ENCODE measurements at regions not wholly inside any gene's neighbourhood (a gene's known extent, or its start where the extent isn't known, plus 50 kb on each side); places are given as distances from the start of the nearest gene placed in this dataset.
"Not testable (repeated sequence)": the region's sequence is repeated elsewhere in the genome, so short reads cannot be mapped to it uniquely, and the experiment has no call there.

DNA sequence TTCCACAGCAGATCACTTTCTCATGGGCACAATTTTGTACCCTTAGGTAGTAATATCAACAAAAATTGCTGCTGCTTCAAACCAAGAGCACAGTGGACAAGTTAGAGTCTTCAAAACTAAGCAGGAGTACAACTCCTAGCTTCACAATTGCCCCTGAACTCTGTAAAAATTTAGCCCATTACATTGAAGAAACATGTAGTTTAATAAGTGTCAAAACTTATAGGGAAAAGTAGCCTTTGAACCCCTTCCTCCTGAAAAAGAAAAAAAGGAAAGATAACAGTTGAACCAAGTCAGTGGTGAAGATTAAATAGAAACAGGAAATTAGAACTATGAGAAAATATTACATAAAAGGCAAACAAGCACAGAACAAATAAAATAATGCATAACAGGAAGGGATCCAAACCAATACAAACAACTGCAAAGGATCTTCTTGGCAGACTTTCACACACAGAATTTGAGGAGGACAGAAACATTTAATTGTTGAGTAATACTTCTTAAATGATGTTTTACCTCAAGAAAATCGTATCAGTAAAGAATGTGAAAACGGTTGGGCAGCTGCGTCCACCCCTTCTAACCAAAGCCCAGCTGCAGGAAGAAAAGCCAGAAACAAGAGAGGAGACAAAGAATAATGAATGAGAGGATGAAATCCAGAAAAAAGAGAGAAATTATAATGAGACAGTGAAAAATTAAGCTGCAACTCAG lies 636.0 kb downstream of the NR2F1-AS1 start:
- intact Hi-C loops (cut with micrococcal nuclease) = no loop called here

DNA sequence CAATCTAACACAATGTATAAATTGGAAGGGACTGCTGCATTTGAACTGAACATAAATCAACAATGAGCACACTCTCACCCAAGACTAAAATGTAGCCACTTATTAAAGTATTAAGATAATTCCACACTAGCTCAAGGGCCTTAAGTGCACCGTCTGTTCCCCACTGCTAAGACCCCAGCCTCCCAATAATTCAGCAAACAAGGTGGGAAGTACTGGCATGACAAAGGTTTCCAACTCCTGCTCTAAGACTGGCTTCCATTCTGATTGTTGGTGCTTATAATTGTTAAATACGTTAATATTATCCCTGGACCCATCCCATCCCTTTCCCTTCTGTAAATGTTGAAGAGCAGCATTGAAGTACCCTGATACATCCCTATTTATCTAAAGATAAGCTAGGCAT lies 636.7 kb downstream of the NR2F1-AS1 start:
- intact Hi-C loops (cut with micrococcal nuclease) = no loop called here

DNA sequence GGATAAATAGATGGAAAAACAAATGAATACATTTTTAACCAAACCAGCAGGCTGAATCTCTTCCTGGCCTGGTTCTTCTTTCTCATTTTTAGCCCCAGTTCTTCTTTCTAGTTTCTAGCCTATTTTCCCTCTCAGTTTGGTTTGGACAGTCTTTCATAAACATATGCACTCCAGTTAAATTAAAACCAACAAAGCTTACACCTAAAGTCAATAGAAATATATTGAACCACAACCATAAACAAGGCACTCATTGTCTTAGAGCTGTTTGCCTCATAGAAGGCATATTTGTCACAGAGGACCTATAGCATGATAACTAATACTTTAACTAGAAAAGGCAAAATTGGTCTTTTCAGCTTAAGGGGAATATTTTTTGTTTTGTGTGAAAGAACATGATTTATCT lies 638.3 kb downstream of the NR2F1-AS1 start:
- intact Hi-C loops (cut with micrococcal nuclease) = no loop called here

DNA sequence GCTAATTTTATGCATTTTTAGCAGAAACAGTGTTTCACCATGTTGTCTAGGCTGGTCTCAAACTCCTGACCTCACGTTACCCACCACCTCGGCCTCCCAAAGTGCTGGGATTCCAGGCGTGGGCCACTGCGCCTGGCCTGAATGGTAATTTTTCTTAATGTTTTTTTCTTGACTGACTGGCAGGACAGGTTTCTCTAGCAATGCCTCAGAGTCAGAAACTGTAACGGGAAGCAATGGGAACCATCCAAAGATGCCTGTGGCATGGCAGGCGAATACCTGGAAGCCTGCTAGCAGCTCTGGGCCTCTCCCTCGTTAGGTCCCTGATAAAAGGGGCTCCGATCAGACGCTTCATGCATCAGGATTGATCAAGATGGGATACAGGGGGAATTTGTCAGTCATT lies 639.2 kb downstream of the NR2F1-AS1 start:
- intact Hi-C loops (cut with micrococcal nuclease) = no loop called here

DNA sequence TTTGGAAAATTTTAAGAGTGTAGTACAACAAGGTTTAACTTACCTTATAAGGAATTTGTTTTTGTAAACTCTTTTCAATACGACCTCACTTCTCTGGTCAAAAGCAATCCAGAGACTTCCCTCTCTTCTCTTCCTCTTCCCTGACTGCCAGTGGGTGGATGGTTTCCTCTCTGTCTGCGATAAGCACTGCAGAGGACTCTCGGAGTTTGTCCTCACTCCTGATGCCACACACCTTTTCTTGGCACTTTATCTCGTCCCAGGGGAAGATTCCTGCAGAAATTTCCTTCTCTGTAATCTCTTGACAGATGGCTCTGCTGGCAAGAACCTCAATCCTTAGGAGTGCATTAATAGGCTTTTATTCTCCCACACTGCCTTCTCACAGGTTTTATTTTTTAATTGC lies 641.6 kb downstream of the NR2F1-AS1 start:
- intact Hi-C loops (cut with micrococcal nuclease) = no loop called here

DNA sequence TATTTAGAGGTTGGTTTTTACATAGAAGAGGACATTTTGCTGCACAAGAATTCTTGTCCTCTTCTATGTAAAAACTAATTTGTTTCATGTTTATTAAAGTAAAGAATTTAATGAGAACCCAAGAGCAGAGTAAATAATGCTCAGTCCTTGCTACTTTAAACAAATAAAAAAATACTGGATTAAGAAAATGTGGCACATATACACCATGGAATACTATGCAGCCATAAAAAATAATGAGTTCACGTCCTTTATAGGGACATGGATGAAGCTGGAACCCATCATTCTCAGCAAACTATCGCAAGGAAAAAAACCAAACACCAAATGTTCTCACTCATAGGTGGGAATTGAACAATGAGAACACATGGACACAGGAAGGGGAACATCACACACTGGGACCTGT lies 643.6 kb downstream of the NR2F1-AS1 start:
- intact Hi-C loops (cut with micrococcal nuclease) = not testable (repeated sequence)

DNA sequence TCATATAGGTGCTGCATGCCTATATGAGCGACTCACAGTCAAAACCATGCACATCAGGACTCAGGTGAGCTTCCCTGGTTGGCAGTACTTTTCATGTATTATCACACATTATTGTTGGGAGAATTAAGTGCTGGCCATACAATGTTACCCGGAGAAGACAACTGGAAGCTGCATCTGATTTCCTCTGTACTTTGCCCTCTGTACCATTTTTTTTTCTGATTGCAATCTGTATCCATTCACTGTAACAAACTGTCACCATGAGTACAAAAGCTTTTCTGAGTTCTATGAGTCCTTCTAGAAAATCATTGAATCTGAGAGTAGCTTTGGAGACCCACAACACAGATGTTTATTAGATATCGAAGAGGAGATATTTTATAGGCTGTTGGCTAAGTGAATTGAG lies 651.0 kb downstream of the NR2F1-AS1 start:
- intact Hi-C loops (cut with micrococcal nuclease) = no loop called here

DNA sequence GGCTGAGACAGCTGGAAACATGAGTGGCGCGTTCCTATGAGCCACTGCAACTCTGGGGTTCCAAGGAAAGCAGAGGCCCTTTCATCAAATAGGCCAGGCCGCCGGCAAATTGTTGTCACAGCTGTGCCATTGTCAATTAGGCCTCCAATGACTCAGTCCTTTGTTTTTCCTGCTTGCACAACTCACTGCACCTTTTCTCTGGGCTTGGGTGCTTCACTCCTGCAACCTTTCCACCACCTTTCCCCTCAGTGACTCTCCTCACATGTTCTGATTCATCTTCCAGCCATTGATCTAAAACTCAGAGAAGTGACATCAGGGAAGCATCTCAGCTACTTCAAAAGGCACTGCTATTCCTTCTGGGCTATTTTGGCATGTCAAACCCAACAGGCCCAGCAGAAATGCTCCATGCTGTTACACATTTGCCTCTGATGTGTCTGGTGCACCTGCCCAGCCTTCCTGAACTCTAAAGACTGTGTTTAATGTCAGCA lies 653.7 kb downstream of the NR2F1-AS1 start:
- intact Hi-C loops (cut with micrococcal nuclease) = no loop called here

DNA sequence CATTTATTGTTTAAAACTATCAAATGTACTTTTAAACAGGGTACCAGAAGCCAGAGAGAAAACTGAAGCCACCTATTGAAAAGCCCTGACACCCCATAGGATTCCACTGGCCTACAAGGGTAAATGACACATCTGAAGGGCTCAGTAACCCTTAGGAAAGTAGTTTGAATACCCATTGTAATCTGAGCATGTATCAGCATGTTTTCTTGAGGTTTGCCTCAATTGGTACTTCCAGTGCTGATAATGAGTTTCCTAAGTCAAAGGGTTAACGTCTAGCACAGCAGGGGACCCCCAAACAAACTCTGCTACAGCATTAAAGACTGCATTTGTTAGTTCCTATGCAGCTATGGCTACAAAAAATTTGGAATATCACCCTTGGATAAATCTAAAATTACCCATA lies 657.1 kb downstream of the NR2F1-AS1 start:
- intact Hi-C loops (cut with micrococcal nuclease) = no loop called here

DNA sequence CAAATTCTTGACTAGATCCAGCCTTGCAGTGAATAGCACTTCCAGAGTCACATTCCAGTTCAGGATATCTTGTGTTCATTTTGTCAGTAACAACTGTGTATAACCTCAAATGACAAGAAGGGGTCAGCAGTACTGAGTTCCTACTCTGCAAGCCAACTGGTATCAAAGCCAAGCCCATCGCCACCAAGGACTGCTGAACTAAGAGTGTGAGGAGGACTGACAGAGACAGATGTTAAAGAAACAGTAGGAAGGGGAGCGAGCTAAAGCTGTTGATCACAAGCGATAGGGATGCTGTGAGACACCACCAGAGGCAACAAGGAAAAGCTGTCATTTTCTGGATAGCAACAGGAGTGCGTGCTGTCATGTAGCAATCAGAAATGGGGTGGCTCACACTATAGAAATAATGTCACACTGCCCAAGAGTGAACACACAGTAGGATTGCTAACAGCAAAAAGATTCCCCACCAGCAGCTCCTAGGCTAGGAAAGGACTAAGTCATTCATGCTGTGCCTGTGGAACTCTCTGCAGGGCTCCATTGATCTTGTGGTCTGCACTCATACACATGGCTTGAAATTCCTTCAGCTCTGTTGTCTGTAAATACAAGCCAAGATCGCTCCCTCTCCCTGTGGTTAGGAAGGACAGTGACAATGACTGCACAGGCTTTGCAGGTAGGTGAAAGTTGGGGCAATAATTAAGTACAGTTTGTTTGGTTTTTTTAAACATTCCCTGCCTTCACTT lies 658.6 kb downstream of the NR2F1-AS1 start:
- intact Hi-C loops (cut with micrococcal nuclease) = no loop called here

DNA sequence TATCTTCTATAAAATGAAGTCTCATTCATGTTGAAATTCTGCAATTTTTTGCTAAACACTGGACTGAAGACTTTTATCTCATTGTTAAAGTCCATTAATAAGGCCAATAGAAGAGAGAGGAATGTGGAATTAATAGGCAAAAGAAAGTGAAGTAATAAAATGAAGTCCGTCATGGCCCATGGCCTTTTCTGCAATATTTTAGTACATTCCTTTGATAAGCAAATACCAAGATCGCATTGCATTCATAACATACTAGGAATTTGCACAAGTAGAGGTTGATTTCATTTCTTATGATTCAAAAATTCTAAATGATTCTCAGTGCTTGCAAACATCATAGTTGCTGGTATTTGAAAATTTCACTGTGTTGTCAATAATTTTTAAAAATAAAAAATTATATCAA lies 664.0 kb downstream of the NR2F1-AS1 start:
- intact Hi-C loops (cut with micrococcal nuclease) = no loop called here

DNA sequence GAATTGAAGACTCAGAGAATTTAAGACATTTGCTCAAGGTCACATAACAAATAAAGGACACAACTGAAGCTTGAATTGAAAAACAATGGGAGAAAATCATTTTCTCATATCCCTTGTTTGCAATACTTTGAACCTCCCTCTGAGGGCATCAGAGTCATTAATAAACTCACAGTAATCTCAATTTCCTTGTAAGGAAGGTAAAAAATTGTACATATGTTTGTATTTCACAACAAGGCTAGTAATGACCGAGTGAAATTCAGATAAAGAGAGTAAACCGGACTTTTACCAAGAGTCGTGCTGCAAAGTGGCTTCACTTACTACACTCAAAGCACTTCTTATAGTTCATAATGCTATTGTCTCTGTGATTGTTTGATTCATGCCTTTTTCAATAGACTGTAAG lies 665.0 kb downstream of the NR2F1-AS1 start:
- intact Hi-C loops (cut with micrococcal nuclease) = no loop called here

DNA sequence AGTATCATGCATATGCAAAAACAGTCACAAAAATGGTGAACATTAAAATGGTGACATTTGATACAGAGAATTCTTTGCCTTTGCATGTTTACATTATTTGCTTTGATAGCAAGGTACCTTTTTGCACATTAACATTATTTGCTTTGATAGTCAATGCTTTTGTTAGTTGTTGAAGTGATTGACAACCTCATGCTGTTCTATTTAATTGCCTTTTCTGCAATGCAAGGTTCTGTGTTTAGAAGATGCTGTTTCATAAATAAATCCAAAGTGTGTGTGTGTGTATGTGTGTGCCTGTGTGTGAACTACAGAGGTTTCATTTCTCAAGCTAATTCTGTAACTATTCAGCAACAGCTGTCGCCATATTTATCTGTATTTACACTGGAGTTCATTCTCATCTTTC lies 668.7 kb downstream of the NR2F1-AS1 start:
- intact Hi-C loops (cut with micrococcal nuclease) = no loop called here

DNA sequence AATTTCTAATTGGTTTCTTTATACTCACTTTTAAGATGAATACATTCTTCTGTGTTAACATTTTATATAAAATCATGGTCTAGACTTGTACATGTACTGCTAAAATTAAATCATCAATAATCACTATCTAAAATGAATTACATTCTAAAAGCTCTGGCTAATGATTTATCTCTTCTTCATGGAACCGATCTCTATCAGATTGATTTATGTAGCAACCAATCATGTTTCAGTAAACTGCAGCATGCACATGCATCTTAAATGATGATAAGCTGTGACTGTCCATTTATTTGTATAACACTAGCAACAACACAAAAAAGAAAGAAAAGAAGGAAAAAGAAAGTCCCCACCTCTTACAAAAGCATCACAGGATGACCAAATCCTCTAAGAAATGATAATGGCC lies 669.2 kb downstream of the NR2F1-AS1 start:
- intact Hi-C loops (cut with micrococcal nuclease) = no loop called here

DNA sequence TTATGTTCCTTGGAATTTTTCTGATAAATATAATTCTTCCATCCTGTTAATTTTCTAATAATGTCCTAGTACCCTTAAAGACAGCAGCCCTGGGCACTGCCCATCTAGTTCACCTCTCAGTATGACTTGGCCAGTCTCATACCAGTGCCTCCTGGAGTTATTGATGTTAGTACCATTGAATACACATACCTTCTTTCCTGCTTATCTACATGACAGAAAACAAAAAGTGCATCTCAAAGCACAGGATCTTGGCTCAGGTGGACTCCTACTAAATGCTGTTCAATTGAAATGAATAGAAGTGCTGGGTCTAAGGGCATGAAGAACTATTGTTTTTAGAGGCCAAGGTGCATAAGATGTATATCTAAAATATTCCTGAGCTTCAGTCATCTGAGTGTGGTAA lies 669.7 kb downstream of the NR2F1-AS1 start:
- intact Hi-C loops (cut with micrococcal nuclease) = no loop called here

DNA sequence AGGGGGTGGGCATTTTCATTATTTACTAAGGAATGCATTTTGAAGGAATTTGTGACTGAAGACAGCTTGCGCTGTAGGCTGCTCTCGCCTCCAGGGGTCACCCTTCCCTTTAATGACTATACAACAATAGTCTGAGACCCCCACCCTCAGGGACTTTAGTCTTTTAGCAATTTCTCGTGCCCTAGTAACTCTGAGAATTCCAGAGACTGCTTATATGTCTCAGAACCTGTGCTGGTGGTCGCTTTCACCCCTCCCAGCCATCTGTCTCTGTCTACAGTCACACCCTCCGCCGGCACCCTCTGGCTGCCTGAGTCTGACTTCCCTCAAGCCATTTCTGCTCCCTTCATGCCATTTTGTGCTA lies 671.4 kb downstream of the NR2F1-AS1 start:
- intact Hi-C loops (cut with micrococcal nuclease) = no loop called here

DNA sequence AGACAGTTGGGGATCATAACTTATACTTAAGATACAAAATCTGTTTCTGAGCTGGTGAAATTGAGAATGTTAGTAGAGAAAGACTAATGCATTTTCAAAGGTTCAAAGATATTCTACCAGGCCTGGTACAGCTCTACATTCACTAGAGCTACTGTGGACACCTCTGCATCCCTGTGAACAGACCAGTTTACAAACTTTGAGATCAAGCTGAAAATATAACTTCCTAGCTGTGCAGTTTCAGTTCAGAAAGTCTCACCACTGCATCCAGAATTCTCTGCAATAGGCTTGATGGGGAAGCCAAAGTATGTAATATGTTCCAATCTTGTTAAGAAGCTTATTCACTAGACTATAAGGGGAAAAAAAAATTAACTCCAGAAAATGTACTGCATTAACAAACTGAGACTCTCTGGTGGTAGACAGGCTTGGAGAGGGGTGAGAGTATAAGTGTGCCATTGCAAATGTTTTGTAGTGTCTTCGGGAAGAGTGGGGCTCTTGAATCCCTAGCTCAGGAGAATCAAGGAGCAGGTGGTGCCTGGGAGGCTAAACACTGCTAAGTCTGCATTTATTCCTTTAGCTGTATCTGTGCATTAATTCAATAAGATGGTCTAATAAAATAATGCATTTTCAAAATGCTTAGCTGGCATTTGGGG lies 671.9 kb downstream of the NR2F1-AS1 start:
- intact Hi-C loops (cut with micrococcal nuclease) = no loop called here

DNA sequence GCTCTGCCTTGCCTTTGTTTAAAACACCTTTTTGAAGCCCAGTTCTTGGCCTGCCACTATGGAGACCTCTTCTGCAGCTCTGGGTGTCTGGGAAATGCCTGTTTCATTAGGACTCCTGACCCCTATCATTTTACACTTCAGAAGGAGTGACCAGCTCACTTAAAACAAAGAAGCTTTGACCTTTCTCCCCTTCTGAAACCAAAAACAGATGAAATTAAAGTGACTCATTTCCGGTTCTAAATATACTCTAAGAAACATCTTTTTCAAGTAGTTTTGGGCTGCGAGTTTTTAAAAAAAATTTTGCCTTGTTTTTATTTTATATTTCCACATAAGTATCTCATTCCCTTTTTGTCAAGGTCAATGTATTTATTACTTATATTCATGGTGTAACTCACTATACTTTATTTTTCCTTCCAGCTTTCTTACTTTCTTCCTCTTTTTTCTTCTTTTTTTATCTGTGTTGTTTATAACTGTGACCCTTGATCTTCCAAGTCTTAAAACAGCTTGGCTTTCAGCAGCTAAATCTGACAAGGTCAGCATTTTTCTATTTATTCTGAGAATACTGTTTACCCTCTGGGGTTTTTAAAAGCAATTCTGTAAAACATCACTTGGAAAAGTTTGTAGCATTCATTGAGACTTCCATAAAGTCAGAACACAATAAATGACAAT lies 672.9 kb downstream of the NR2F1-AS1 start:
- intact Hi-C loops (cut with micrococcal nuclease) = no loop called here

DNA sequence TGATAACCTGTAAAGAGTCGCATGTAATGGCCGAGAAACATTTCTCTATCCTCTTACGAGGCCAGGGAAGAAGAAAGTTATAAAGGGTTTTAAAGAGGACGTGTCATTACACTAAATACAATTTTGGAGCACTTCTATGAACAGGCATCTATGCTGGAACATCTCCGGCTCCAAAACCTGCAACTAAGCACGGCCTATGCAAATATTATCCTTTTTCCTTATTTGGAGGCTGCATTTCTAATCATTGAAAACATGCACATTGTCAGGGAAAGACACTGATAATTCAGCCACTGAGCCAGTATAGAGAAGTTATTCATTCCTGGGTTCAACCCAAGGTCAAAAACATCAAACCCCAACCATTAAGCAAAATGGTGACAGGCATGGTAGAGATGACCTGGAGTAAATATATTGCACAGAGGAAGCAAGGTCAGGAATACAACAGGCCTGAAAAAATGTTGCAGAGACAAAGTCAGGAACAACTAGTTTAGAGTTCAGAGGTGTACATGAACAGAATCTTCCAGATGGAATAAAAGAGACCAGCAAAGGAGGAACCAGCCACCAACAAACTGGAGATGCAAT lies 674.1 kb downstream of the NR2F1-AS1 start:
- intact Hi-C loops (cut with micrococcal nuclease) = no loop called here

DNA sequence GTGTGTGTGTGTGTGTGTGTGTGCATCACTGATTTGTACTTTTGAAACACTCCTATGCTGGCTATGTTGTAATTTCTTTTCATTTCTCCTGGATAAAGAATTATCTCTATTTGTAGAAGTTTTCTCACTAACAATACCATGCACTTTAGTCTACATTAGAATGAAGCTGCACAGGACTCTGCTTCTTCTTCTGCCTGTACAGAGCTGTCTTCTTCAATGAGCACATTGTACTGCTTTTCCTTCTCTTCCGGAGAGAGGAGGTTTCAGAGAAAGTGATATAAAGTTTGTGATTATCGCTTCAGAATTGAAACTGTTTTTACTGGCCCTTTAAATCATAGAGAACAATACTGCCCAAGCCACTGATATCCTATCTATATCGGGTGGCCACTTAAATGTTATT lies 677.0 kb downstream of the NR2F1-AS1 start:
- intact Hi-C loops (cut with micrococcal nuclease) = no loop called here

DNA sequence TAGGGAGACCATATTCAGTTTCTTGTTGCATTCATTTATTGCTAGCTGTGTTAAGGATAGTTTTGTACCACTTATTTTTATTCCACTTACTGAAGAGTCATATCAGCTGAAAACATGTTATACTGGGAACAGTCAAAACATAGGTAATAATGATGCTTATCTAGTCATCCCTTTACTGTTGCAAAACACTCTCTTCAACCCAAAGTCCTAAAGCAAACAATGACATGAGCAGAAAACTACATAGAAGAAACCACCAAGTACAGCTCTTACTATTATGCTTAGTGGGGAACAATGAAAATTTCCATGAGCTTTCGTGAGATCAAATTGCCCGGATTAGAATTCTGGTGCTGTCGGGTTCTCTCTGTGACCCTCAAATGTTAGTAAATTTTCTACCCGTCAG lies 681.4 kb downstream of the NR2F1-AS1 start:
- intact Hi-C loops (cut with micrococcal nuclease) = no loop called here

DNA sequence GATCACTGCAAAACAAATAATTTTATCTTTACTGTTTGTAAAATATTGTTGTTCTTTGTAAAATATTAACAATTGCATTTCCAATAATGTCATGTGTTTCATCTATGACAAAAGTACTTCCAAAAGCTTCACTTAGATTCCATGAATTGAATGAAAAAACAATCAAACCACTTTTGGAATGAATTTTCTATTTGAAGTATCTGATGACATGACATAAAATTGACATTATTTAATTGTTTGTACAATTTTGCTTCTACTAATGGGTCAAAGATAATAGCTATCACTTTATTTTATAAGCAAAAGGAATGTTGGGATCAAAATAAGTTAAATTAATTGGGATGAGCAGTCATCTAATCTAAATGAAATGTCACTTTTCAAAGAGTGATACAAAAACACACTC lies 684.3 kb downstream of the NR2F1-AS1 start:
- intact Hi-C loops (cut with micrococcal nuclease) = no loop called here
